ENCODE measurements at regions not wholly inside any gene's neighbourhood (a gene's known extent, or its start where the extent isn't known, plus 50 kb on each side); places are given as distances from the start of the nearest gene placed in this dataset.

GRCh38 chr15:91599261-91599660 lies 254.2 kb upstream of the SLCO3A1 start:
- TF ChIP-seq CTCF (IDR thresholded peaks at IDR 0.05 in 4 of 5, conservative IDR thresholded peaks at IDR 0.05 in 1 of 5) (no peak), POLR2A (IDR thresholded peaks at IDR 0.05) (no peak)

Data from gastrocnemius medialis (tissue), 4 donors.